ENCODE measurements at regions not wholly inside any gene's neighbourhood (a gene's known extent, or its start where the extent isn't known, plus 50 kb on each side); places are given as distances from the start of the nearest gene placed in this dataset.

GRCh38 chr6:74459260-74459659 is 746.6 kb downstream of the COL12A1 start:
- Histone ChIP-seq H3K4me3 (ENCODE audit: low read depth in 1 of 2, low read length in 1 of 2) (no peak overlapping the region), H3K4me1 (ENCODE audit: control insufficient read depth in 1 of 2, insufficient read depth in 1 of 2, low read depth in 1 of 2, low read length in 1 of 2) (no peaks in the 10 kb centered on the region), H3K27me3 (no peaks in the 10 kb centered on the region), H3K36me3 (no peaks in the 10 kb centered on the region), H3K9me3 (no peaks in the 10 kb centered on the region), H3K27ac (no peak overlapping the region)
- TF ChIP-seq CTCF (IDR thresholded peaks at IDR 0.05), result no peak

- H3K36me3 ChIP-seq, result no peaks in the 10 kb centered on the region
- TF ChIP-seq CTCF (IDR thresholded peaks at IDR 0.05), result no peak
- H3K4me1 ChIP-seq (ENCODE audit: control insufficient read depth in 1 of 2, insufficient read depth in 1 of 2, low read depth in 1 of 2, low read length in 1 of 2), result no peaks in the 10 kb centered on the region
- no peaks in the 10 kb centered on the region for H3K9me3 ChIP-seq
- H3K27me3 ChIP-seq, result no peaks in the 10 kb centered on the region
- H3K4me3 ChIP-seq (ENCODE audit: low read depth in 1 of 2, low read length in 1 of 2), result no peak overlapping the region
- H3K27ac ChIP-seq, result no peak overlapping the region
Measured at GRCh38 chr6:74458536-74458935, 747.3 kb downstream of the COL12A1 start.

- Histone ChIP-seq H3K4me3 (ENCODE audit: low read depth in 1 of 2, low read length in 1 of 2) (no peak overlapping the region), H3K27ac (no peak overlapping the region), H3K9me3 (no peaks in the 10 kb centered on the region), H3K36me3 (no peaks in the 10 kb centered on the region), H3K27me3 (no peaks in the 10 kb centered on the region), H3K4me1 (ENCODE audit: control insufficient read depth in 1 of 2, insufficient read depth in 1 of 2, low read depth in 1 of 2, low read length in 1 of 2) (no peaks in the 10 kb centered on the region)
- TF ChIP-seq CTCF (IDR thresholded peaks at IDR 0.05), result no peak
Measured at GRCh38 chr6:74455786-74456185, 750.1 kb downstream of the COL12A1 start.

GRCh38 chr6:74451953-74452352 is 753.9 kb downstream of the COL12A1 start:
- Histone ChIP-seq H3K27ac (no peak overlapping the region), H3K36me3 (no peaks in the 10 kb centered on the region), H3K9me3 (no peaks in the 10 kb centered on the region), H3K4me1 (ENCODE audit: control insufficient read depth in 1 of 2, insufficient read depth in 1 of 2, low read depth in 1 of 2, low read length in 1 of 2) (no peaks in the 10 kb centered on the region), H3K27me3 (no peaks in the 10 kb centered on the region), H3K4me3 (ENCODE audit: low read depth in 1 of 2, low read length in 1 of 2) (no peak overlapping the region)
- no peak for TF ChIP-seq CTCF (IDR thresholded peaks at IDR 0.05)

GRCh38 chr6:74448850-74449249 is 752.8 kb downstream of the CD109 start:
- no peaks in the 10 kb centered on the region for H3K9me3 ChIP-seq
- no peak overlapping the region for H3K27ac ChIP-seq
- no peak for TF ChIP-seq CTCF (IDR thresholded peaks at IDR 0.05)
- no peaks in the 10 kb centered on the region for H3K27me3 ChIP-seq
- no peak overlapping the region for H3K4me3 ChIP-seq (ENCODE audit: low read depth in 1 of 2, low read length in 1 of 2)
- H3K4me1 ChIP-seq (ENCODE audit: control insufficient read depth in 1 of 2, insufficient read depth in 1 of 2, low read depth in 1 of 2, low read length in 1 of 2), result no peaks in the 10 kb centered on the region
- H3K36me3 ChIP-seq, result no peaks in the 10 kb centered on the region

GRCh38 chr6:74447013-74447412 is 751.0 kb downstream of the CD109 start:
- H3K4me3 ChIP-seq (ENCODE audit: low read depth in 1 of 2, low read length in 1 of 2), result no peak overlapping the region
- H3K27me3 ChIP-seq, result no peaks in the 10 kb centered on the region
- no peaks in the 10 kb centered on the region for H3K9me3 ChIP-seq
- TF ChIP-seq CTCF (IDR thresholded peaks at IDR 0.05), result no peak
- no peaks in the 10 kb centered on the region for H3K36me3 ChIP-seq
- no peak overlapping the region for H3K27ac ChIP-seq
- H3K4me1 ChIP-seq (ENCODE audit: control insufficient read depth in 1 of 2, insufficient read depth in 1 of 2, low read depth in 1 of 2, low read length in 1 of 2), result no peaks in the 10 kb centered on the region
